IMR-90 (cell line): ENCODE measurements at regions not wholly inside any gene's neighbourhood (a gene's known extent, or its start where the extent isn't known, plus 50 kb on each side); places are given as distances from the start of the nearest gene placed in this dataset.
A peak's percentile ranks its signal among the peaks of the same experiment; 100 is the strongest.

ENCODE experiments used
- ATAC-seq: fragments of 200-7000 bp; cut with Tn5 transposase; 2 replicates; pipeline ENCODE4 v1.9.1; 2020; ENCODE audit warnings: low read depth, mild to moderate bottlenecking, moderate library complexity
- BruUV-seq: library from RNA; stranded (reverse); fragments of 400-500 nt; replicated peaks from 2 replicates; lab custom pipeline; 2021; lab: Mats Ljungman, UMichigan
- CTCF ChIA-PET: fragments of 300-600 bp; formaldehyde crosslinking; extraction: SDS; loops from one replicate; lab custom pipeline; 2021; ENCODE audit warnings: antibody characterized with exemption; lab: Yijun Ruan, JAX
- POLR2A ChIA-PET: fragments of 300-600 bp; sonication (Branson Sonifier 250); formaldehyde crosslinking; loops from one replicate; lab custom pipeline; 2022; ENCODE audit warnings: antibody characterized with exemption; ENCODE audit not compliant: unreplicated experiment; lab: Charles Lee
- DNase-seq: peaks from one replicate; pipeline ENCODE4 v3.0.0; 2013
- H2AFZ ChIP-seq: replicated peaks from 2 replicates; pipeline ENCODE3; 2013; ENCODE audit warnings: low read length, mild to moderate bottlenecking; ENCODE audit not compliant: poor library complexity
- H2AK5ac ChIP-seq: 2 replicates; pipeline ENCODE4 v1.6.1; 2013; ENCODE audit warnings: low read depth, low read length, inconsistent platforms
- H2AK9ac ChIP-seq: replicated peaks from 2 replicates; pipeline ENCODE3; 2013; ENCODE audit warnings: mild to moderate bottlenecking, low read depth, low read length, moderate library complexity; ENCODE audit not compliant: poor library complexity
- H2BK120ac ChIP-seq: 2 replicates; pipeline ENCODE4 v1.6.1; 2013; ENCODE audit warnings: low read depth, low read length, inconsistent platforms
- H2BK15ac ChIP-seq: 3 replicates; pipeline ENCODE4 v1.6.1; 2013; ENCODE audit warnings: low read depth, low read length, inconsistent platforms
- H2BK20ac ChIP-seq: 2 replicates; pipeline ENCODE4 v1.6.1; 2013; ENCODE audit warnings: low read depth, mild to moderate bottlenecking, inconsistent platforms, low read length, moderate library complexity
- H2BK5ac ChIP-seq: 2 replicates; pipeline ENCODE4 v1.6.1; 2013; ENCODE audit warnings: mild to moderate bottlenecking, low read depth, low read length, inconsistent platforms; ENCODE audit not compliant: poor library complexity, severe bottlenecking
- H3K14ac ChIP-seq: replicated peaks from 2 replicates; pipeline ENCODE4 v1.6.1; 2013; ENCODE audit warnings: low read depth, low read length, inconsistent platforms
- H3K18ac ChIP-seq: 2 replicates; pipeline ENCODE4 v1.6.1; 2013; ENCODE audit warnings: low read depth, low read length, control low read depth
- H3K23ac ChIP-seq: 2 replicates; pipeline ENCODE4 v1.6.1; 2013; ENCODE audit warnings: low read depth, low read length, inconsistent platforms
- H3K27ac ChIP-seq: 2 replicates; pipeline ENCODE4 v1.5.1; 2013; ENCODE audit warnings: mild to moderate bottlenecking, control low read depth, low read length; ENCODE audit not compliant: insufficient read depth
- H3K27me3 ChIP-seq: 2 replicates; pipeline ENCODE4 v1.6.1; 2013; ENCODE audit warnings: low read length; ENCODE audit not compliant: control insufficient read depth, insufficient read depth
- H3K36me3 ChIP-seq: 2 replicates; pipeline ENCODE4 v1.6.1; 2013; ENCODE audit warnings: low read length, mixed read lengths; ENCODE audit not compliant: control insufficient read depth, insufficient read depth
- H3K4ac ChIP-seq: 2 replicates; pipeline ENCODE4 v1.6.1; 2013; ENCODE audit warnings: low read depth, low read length, inconsistent platforms
- H3K4me1 ChIP-seq: 2 replicates; pipeline ENCODE4 v1.6.1; 2013; ENCODE audit warnings: low read length, mixed read lengths; ENCODE audit not compliant: control insufficient read depth, insufficient read depth
- H3K4me2 ChIP-seq: 2 replicates; pipeline ENCODE4 v1.6.1; 2013; ENCODE audit warnings: low read depth, mild to moderate bottlenecking, control low read depth, low read length, moderate library complexity
- H3K4me3 ChIP-seq: 2 replicates; pipeline ENCODE4 v1.5.1; 2013; ENCODE audit warnings: low read depth, mild to moderate bottlenecking, control low read depth, low read length, moderate library complexity; ENCODE audit not compliant: insufficient read depth
- H3K56ac ChIP-seq: 2 replicates; pipeline ENCODE4 v1.6.1; 2013; ENCODE audit warnings: low read length, inconsistent platforms; ENCODE audit not compliant: insufficient read depth; ENCODE audit errors: extremely low read depth
- H3K79me1 ChIP-seq, 2 experiments: 2 replicates each; pipeline ENCODE4 v1.6.1; 2013; ENCODE audit warnings: low read length in 2 of 2, inconsistent platforms in 1 of 2, low read depth in 1 of 2
- H3K9ac ChIP-seq: 2 replicates; pipeline ENCODE4 v1.6.1; 2013; ENCODE audit warnings: low read depth, low read length, control low read depth
- H3K9me1 ChIP-seq: 2 replicates; pipeline ENCODE4 v1.6.1; 2013; ENCODE audit warnings: low read length, inconsistent platforms; ENCODE audit not compliant: insufficient read depth
- H3K9me3 ChIP-seq: 2 replicates; pipeline ENCODE4 v1.6.1; 2013; ENCODE audit warnings: low read length; ENCODE audit not compliant: control insufficient read depth, insufficient read depth
- H4K20me1 ChIP-seq: 2 replicates; pipeline ENCODE4 v1.6.1; 2013; ENCODE audit warnings: low read length, inconsistent platforms; ENCODE audit not compliant: insufficient read depth
- H4K5ac ChIP-seq: 2 replicates; pipeline ENCODE4 v1.6.1; 2013; ENCODE audit warnings: mild to moderate bottlenecking, low read depth, low read length, control low read depth
- H4K8ac ChIP-seq, 2 experiments: 2 replicates each; pipeline ENCODE4 v1.6.1; 2013; ENCODE audit warnings: low read depth in 2 of 2, low read length in 2 of 2, control low read depth in 1 of 2, inconsistent platforms in 1 of 2
- H4K91ac ChIP-seq: 2 replicates; pipeline ENCODE4 v1.6.1; 2013; ENCODE audit warnings: low read depth, low read length, inconsistent platforms; ENCODE audit not compliant: insufficient read depth
- BHLHE40 ChIP-seq: fragments of 150-350 bp; IDR thresholded peaks from 2 replicates; pipeline ENCODE4 v1.6.1; 2016; ENCODE audit warnings: mild to moderate bottlenecking, low read depth, low read length
- CEBPB ChIP-seq: IDR thresholded peaks from 2 replicates; pipeline ENCODE4 v1.6.1; 2012; ENCODE audit warnings: low read depth, low read length, improper control_type of control experiment
- CHD1 ChIP-seq: IDR thresholded peaks from 2 replicates; pipeline ENCODE4 v1.6.1; 2012; ENCODE audit warnings: low read depth, low read length, improper control_type of control experiment
- CTCF ChIP-seq: conservative IDR thresholded peaks from 2 replicates; pipeline ENCODE4 v1.5.1; 2012; ENCODE audit warnings: mild to moderate bottlenecking, low read depth, low read length, improper control_type of control experiment
- FOS ChIP-seq: fragments of 150-350 bp; IDR thresholded peaks from 2 replicates; pipeline ENCODE4 v1.6.1; 2016; ENCODE audit warnings: low read depth, low read length
- MAFK ChIP-seq: IDR thresholded peaks from 2 replicates; pipeline ENCODE4 v1.6.1; 2012; ENCODE audit warnings: low read depth, low read length, improper control_type of control experiment
- MAZ ChIP-seq: IDR thresholded peaks from 2 replicates; pipeline ENCODE4 v1.6.1; 2012; ENCODE audit warnings: low read depth, mild to moderate bottlenecking, low read length, improper control_type of control experiment, moderate library complexity, borderline replicate concordance
- MXI1 ChIP-seq: IDR thresholded peaks from 2 replicates; pipeline ENCODE4 v1.6.1; 2012; ENCODE audit warnings: low read depth, mild to moderate bottlenecking, low read length, moderate library complexity, borderline replicate concordance
- NFE2L2 ChIP-seq: fragments of 150-350 bp; IDR thresholded peaks from 2 replicates; pipeline ENCODE4 v1.6.1; 2016; ENCODE audit warnings: low read depth, mild to moderate bottlenecking, low read length
- POLR2A ChIP-seq: IDR thresholded peaks from 2 replicates; pipeline ENCODE4 v1.6.1; 2012; ENCODE audit warnings: mild to moderate bottlenecking, low read depth, low read length
- RAD21 ChIP-seq: IDR thresholded peaks from 2 replicates; pipeline ENCODE4 v1.6.1; 2012; ENCODE audit warnings: low read length, improper control_type of control experiment
- RCOR1 ChIP-seq: IDR thresholded peaks from 2 replicates; pipeline ENCODE4 v1.6.1; 2012; ENCODE audit warnings: mild to moderate bottlenecking, low read length, improper control_type of control experiment; ENCODE audit not compliant: insufficient replicate concordance
- RFX5 ChIP-seq: IDR thresholded peaks from 2 replicates; pipeline ENCODE4 v1.8.0; 2012; ENCODE audit warnings: low read depth, mild to moderate bottlenecking, low read length, moderate library complexity
- SMC3 ChIP-seq: fragments of 150-350 bp; IDR thresholded peaks from 2 replicates; pipeline ENCODE4 v1.6.1; 2016; ENCODE audit warnings: low read depth, mild to moderate bottlenecking, antibody characterized with exemption, low read length, moderate library complexity
- USF2 ChIP-seq: fragments of 150-350 bp; IDR thresholded peaks from 2 replicates; pipeline ENCODE4 v1.6.1; 2017; ENCODE audit warnings: mild to moderate bottlenecking, antibody characterized with exemption, low read length, low read depth
- WGBS, 2 experiments: methylation state at CpG; one replicate each; pipeline versions ENCODE4 v1.1.5 to v1.1.7; 2013; ENCODE audit warnings: missing lambda C conversion rate in 2 of 2; ENCODE audit not compliant: insufficient read length in 1 of 2; ENCODE audit errors: extremely low coverage in 2 of 2; 5-methylcytosine and 5-hydroxymethylcytosine counted together
- dilution Hi-C: fragments of 300-500 bp; cut with HindIII; formaldehyde crosslinking; loops from one replicate; pipeline ENCODE4 v1.14.3; 2018; ENCODE audit warnings: low sequenced_read_pairs; ENCODE audit not compliant: unreplicated experiment
- in situ Hi-C: fragments of 300-500 bp; cut with MboI; formaldehyde crosslinking; loops from 3 replicates; pipeline ENCODE4 v1.14.3; 2019; ENCODE audit warnings: low sequenced_read_pairs, inconsistent platforms, mixed read lengths
- intact Hi-C: fragments of 100-400 bp; cut with micrococcal nuclease; formaldehyde crosslinking; loops from 2 replicates; pipeline ENCODE4 v1.10.0; 2022

- no peaks in the 10 kb centered on the region for H3K36me3 ChIP-seq
- H2BK20ac ChIP-seq, result peak overlapping the region; percentile 100
- H3K79me1 ChIP-seq, result peaks cover 0 to 5% of the 10 kb centered on the region in 2 experiments; a peak in 2 of 4 replicates
- no peak overlapping the region for H3K27ac ChIP-seq
- peak overlapping the region; percentile 85 for H3K18ac ChIP-seq
- H3K14ac ChIP-seq, result peak overlapping the region; percentile 94
- H3K27me3 ChIP-seq, result no peaks in the 10 kb centered on the region
- H2AFZ ChIP-seq, result peak overlapping the region; percentile 78
- H3K56ac ChIP-seq, result peak overlapping the region; percentile 45; the same call in 1 of the 2 replicates
- 78% methylated on average over 3 of the region's 3 CpGs; no CpG with 5 or more reads in 1 of the 2 experiments for WGBS, 2 experiments
- H2BK5ac ChIP-seq, result peak overlapping the region; percentile 94
- H3K9me1 ChIP-seq, result peaks cover 3% of the 10 kb centered on the region
- peak overlapping the region; percentile 59 to 93 for H4K8ac ChIP-seq
- H2BK120ac ChIP-seq, result peak overlapping the region; percentile 91
- H2AK5ac ChIP-seq, result peak overlapping the region; percentile 93
- H2AK9ac ChIP-seq, result peak overlapping the region; percentile 45
- no peak for ATAC-seq
- ChIA-PET POLR2A (no interaction called here), CTCF (interaction anchor here (1.0 kb wide), 1 partner anchor 21 kb away, joined by 3 read pairs; no protein-coding TSS in a partner anchor)
- no peaks in the 10 kb centered on the region for H4K20me1 ChIP-seq
- no peaks in the 10 kb centered on the region for H3K9me3 ChIP-seq
- intact Hi-C loops, result loop anchor here (10.0 kb wide), 2 partner anchors 168 to 548 kb away; partner anchors contain the start of gene TLE4
- peak overlapping the region; percentile 75 for H3K4ac ChIP-seq
- H3K4me2 ChIP-seq, result no peak overlapping the region
- no TSS peak for BruUV-seq
- H4K91ac ChIP-seq, result peak overlapping the region; percentile 92
- in situ Hi-C loops, result no loop called here
- no peak overlapping the region for H3K4me3 ChIP-seq
- no peak for DNase-seq
- peaks cover 17% of the 10 kb centered on the region for H3K4me1 ChIP-seq
- dilution Hi-C loops, result no loop called here
- TF ChIP-seq FOS (no peak), BHLHE40 (no peak), MXI1 (no peak), CEBPB (no peak), RAD21 (no peak), CHD1 (no peak), SMC3 (no peak), MAFK (no peak), RFX5 (no peak), USF2 (no peak), NFE2L2 (no peak), MAZ (no peak), CTCF (no peak), RCOR1 (no peak), POLR2A (no peak)
- no peak overlapping the region for H3K9ac ChIP-seq
- H4K5ac ChIP-seq, result peak overlapping the region; percentile 66
- H2BK15ac ChIP-seq, result peak overlapping the region; percentile 51
- H3K23ac ChIP-seq, result peak overlapping the region; percentile 91
Observed at GRCh38 chr9:79026316-79026715, 545.4 kb upstream of the TLE4 start.
